ENCODE measurements at regions not wholly inside any gene's neighbourhood (a gene's known extent, or its start where the extent isn't known, plus 50 kb on each side); places are given as distances from the start of the nearest gene placed in this dataset.

DNA sequence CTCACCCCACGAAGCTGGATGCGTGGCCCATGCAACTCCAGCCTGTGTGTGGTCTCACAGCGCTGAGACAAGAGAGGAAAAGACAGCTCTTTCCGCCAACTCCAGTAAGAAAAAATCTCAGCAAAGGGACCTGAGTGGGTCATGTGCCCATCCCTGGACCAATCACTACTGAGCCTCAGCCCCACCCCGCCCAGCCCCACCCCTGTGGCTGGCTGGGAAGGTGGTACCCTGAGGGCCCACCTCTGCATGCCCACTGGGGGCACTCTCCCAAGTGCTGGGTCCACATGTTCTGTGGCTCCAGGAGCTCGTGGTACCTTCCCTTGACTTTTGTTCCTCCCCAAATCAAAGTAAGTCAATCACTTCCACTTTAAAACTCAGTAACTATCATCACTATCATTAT, 105.1 kb upstream of the SMIM23 start:
- Histone ChIP-seq H3K4me3 (no peak overlapping the region), H3K4me1 (no peaks in the 10 kb centered on the region), H3K27ac (no peak overlapping the region), H3K36me3 (no peaks in the 10 kb centered on the region), H3K9me3 (no peaks in the 10 kb centered on the region), H3K27me3 (no peaks in the 10 kb centered on the region)
- TF ChIP-seq POLR2AphosphoS5 (IDR thresholded peaks at IDR 0.05) (no peak), EP300 (IDR thresholded peaks at IDR 0.05) (no peak), POLR2A (IDR thresholded peaks at IDR 0.05) (no peak)
- TF ChIP-seq, protein P1, sequence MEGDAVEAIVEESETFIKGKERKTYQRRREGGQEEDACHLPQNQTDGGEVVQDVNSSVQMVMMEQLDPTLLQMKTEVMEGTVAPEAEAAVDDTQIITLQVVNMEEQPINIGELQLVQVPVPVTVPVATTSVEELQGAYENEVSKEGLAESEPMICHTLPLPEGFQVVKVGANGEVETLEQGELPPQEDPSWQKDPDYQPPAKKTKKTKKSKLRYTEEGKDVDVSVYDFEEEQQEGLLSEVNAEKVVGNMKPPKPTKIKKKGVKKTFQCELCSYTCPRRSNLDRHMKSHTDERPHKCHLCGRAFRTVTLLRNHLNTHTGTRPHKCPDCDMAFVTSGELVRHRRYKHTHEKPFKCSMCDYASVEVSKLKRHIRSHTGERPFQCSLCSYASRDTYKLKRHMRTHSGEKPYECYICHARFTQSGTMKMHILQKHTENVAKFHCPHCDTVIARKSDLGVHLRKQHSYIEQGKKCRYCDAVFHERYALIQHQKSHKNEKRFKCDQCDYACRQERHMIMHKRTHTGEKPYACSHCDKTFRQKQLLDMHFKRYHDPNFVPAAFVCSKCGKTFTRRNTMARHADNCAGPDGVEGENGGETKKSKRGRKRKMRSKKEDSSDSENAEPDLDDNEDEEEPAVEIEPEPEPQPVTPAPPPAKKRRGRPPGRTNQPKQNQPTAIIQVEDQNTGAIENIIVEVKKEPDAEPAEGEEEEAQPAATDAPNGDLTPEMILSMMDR (IDR thresholded peaks at IDR 0.05) = no peak
- DNase-seq = peak in 1 of 2 donors; percentile 44
- WGBS, 2 donors = 88 to 92% methylated on average over 5 to 6 of the region's 6 CpGs
- ATAC-seq (ENCODE audit: low FRiP score in 2 of 2) = no peak

DNA sequence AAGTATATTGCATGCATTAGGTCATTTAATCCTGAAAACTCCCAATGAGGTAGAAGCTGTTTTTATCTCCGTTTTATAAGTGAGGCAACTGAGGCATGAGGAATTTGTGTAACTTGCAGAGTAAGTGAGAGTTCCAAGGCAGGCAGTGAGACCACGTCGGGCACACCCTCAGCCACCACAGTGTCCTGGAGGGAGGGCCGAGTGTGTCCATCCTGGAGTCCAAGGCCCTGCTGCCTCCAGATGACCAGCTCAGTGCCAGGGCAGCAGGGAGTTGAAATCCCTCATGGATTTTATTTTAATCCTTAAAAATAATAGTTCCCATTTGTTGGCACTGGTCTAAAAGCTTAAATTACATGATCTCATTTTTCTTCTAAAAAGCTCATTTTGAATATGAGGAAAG, 104.6 kb upstream of the SMIM23 start:
- H3K4me3 ChIP-seq = no peak overlapping the region
- no peak for ATAC-seq (ENCODE audit: low FRiP score in 2 of 2)
- no peak for TF ChIP-seq EP300 (IDR thresholded peaks at IDR 0.05)
- no peak for TF ChIP-seq POLR2AphosphoS5 (IDR thresholded peaks at IDR 0.05)
- TF ChIP-seq POLR2A (IDR thresholded peaks at IDR 0.05) = no peak
- TF ChIP-seq, protein P1 (IDR thresholded peaks at IDR 0.05) = no peak
- no peak for DNase-seq
- H3K36me3 ChIP-seq = no peaks in the 10 kb centered on the region
- no peaks in the 10 kb centered on the region for H3K4me1 ChIP-seq
- WGBS, 2 donors = 84 to 91% methylated on average over 4 of the region's 4 CpGs
- H3K27me3 ChIP-seq = no peaks in the 10 kb centered on the region
- no peaks in the 10 kb centered on the region for H3K9me3 ChIP-seq
- H3K27ac ChIP-seq = no peak overlapping the region

DNA sequence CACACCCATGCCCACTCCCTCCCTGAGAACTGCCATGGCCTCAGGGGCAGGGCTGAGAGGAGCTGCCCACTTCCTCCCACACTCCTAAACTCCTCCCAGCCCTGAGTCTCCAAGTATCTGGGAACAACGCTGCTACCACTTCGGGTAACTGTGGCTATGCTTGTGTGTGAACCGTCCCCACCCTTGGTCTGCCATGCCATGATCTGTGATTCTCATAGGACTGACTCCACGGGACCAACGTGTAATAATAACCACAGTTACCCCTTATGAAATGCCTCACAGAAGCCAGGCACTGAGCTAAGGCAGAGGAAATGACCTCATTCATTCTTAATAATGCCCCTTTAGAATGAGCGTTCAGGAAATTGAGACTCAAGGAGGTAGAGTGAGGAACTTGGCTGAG, 103.9 kb upstream of the SMIM23 start:
- H3K9me3 ChIP-seq = no peaks in the 10 kb centered on the region
- no peaks in the 10 kb centered on the region for H3K4me1 ChIP-seq
- H3K27ac ChIP-seq = no peak overlapping the region
- ATAC-seq (ENCODE audit: low FRiP score in 2 of 2) (peak in 1 of 2 donors; percentile 48), DNase-seq (peak in 1 of 2 donors; percentile 30)
- 11 to 12% methylated on average over 6 of the region's 6 CpGs for WGBS, 2 donors
- H3K27me3 ChIP-seq = no peaks in the 10 kb centered on the region
- TF ChIP-seq POLR2AphosphoS5 (IDR thresholded peaks at IDR 0.05) (no peak), POLR2A (IDR thresholded peaks at IDR 0.05) (no peak), EP300 (IDR thresholded peaks at IDR 0.05) (no peak)
- TF ChIP-seq, protein P1 (IDR thresholded peaks at IDR 0.05) = no peak
- no peaks in the 10 kb centered on the region for H3K36me3 ChIP-seq
- H3K4me3 ChIP-seq = no peak overlapping the region

DNA sequence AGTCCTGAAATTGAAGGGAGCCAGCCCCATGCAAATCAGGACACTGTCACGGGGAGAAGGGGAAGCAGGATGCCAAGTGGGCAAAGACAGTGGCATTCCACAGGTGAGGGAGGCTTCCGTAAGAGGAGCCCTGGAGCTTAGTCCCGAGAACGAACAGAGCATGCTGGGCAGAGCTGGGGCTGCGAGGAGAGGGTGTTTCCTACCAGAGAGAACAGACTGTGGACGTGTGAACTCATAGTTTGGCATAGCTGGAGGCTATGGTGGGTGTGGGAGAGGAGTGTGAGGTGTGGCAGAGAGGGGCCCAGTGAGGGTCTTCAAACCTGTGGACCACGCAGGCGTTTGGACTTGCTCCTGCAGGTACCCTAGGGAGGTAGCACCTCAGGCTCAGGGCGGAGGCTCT, 102.8 kb upstream of the SMIM23 start:
- 87 to 92% methylated on average over 6 to 9 of the region's 9 CpGs for WGBS, 2 donors
- Histone ChIP-seq H3K27ac (no peak overlapping the region), H3K27me3 (no peaks in the 10 kb centered on the region), H3K9me3 (no peaks in the 10 kb centered on the region), H3K36me3 (no peaks in the 10 kb centered on the region), H3K4me1 (no peaks in the 10 kb centered on the region), H3K4me3 (no peak overlapping the region)
- TF ChIP-seq EP300 (IDR thresholded peaks at IDR 0.05) = no peak
- no peak for TF ChIP-seq POLR2AphosphoS5 (IDR thresholded peaks at IDR 0.05)
- no peak for TF ChIP-seq POLR2A (IDR thresholded peaks at IDR 0.05)
- TF ChIP-seq, protein P1 (IDR thresholded peaks at IDR 0.05) = no peak
- no peak for DNase-seq
- ATAC-seq (ENCODE audit: low FRiP score in 2 of 2) = peak; percentile 17 to 25

DNA sequence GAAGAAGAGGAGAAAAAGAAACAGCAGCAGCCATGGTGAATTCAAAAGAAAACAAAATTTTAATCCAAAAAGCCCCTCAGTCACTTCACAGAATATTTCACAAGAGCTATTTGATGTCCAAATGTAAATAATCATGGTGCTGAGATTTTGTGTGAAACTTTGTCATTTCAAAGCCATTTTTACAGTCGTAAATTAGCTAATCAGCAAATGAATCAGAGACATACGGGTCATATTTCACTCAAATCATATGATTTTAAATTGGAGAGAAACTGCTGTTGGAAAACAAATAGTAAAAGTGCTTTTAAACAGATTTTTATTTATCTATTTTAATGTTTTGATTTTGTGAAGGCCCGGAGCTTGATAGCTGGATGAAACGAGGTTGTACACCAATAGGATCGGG, 101.4 kb upstream of the SMIM23 start:
- no peak overlapping the region for H3K4me3 ChIP-seq
- DNase-seq (no peak), ATAC-seq (ENCODE audit: low FRiP score in 2 of 2) (no peak)
- no peaks in the 10 kb centered on the region for H3K27me3 ChIP-seq
- H3K36me3 ChIP-seq = no peaks in the 10 kb centered on the region
- H3K4me1 ChIP-seq = no peaks in the 10 kb centered on the region
- H3K27ac ChIP-seq = no peak overlapping the region
- 83 to 89% methylated on average over 5 of the region's 5 CpGs for WGBS, 2 donors
- no peaks in the 10 kb centered on the region for H3K9me3 ChIP-seq
- TF ChIP-seq POLR2A (IDR thresholded peaks at IDR 0.05) = no peak
- no peak for TF ChIP-seq POLR2AphosphoS5 (IDR thresholded peaks at IDR 0.05)
- TF ChIP-seq, protein P1 (IDR thresholded peaks at IDR 0.05) = no peak
- TF ChIP-seq EP300 (IDR thresholded peaks at IDR 0.05) = no peak
